GM23338 (cell line): ENCODE measurements at regions not wholly inside any gene's neighbourhood (a gene's known extent, or its start where the extent isn't known, plus 50 kb on each side); places are given as distances from the start of the nearest gene placed in this dataset.

Source experiments
- ATAC-seq: fragments of 200-7000 bp; cut with Tn5 transposase; 3 replicates; pipeline ENCODE4 v1.9.1; 2020
- DNase-seq: peaks from one replicate; pipeline ENCODE4 v3.0.0-alpha.2; 2015; ENCODE audit warnings: low spot score
- H2AFZ ChIP-seq: fragments of 200-600 bp; sonication (generic); 2 replicates; pipeline ENCODE4 v1.8.0; 2016; ENCODE audit warnings: antibody characterized with exemption, mild to moderate bottlenecking, moderate library complexity
- H3F3A ChIP-seq: fragments of 200-600 bp; sonication (generic); replicated peaks from 2 replicates; pipeline ENCODE4 v1.8.0; 2017; ENCODE audit warnings: antibody characterized with exemption, mixed run types, low read depth
- H3K27ac ChIP-seq: fragments of 200-600 bp; sonication (generic); 2 replicates; pipeline ENCODE4 v1.6.1; 2016; ENCODE audit warnings: low read depth
- H3K27me3 ChIP-seq: fragments of 200-600 bp; sonication (generic); 2 replicates; pipeline ENCODE4 v1.8.0; 2016; ENCODE audit warnings: mild to moderate bottlenecking, mixed run types, moderate library complexity; ENCODE audit not compliant: insufficient read depth
- H3K36me3 ChIP-seq: fragments of 200-600 bp; sonication (generic); 2 replicates; pipeline ENCODE4 v1.8.0; 2016; ENCODE audit warnings: mild to moderate bottlenecking; ENCODE audit not compliant: insufficient read depth
- H3K4me1 ChIP-seq: fragments of 200-600 bp; sonication (generic); 2 replicates; pipeline ENCODE4 v1.8.0; 2016; ENCODE audit warnings: mild to moderate bottlenecking, moderate library complexity; ENCODE audit not compliant: insufficient read depth
- H3K4me2 ChIP-seq: fragments of 200-600 bp; sonication (generic); 2 replicates; pipeline ENCODE4 v1.7.1; 2017; ENCODE audit warnings: mixed run types
- H3K4me3 ChIP-seq: fragments of 200-600 bp; sonication (generic); 2 replicates; pipeline ENCODE4 v1.6.1; 2016; ENCODE audit warnings: mixed run types
- H3K79me2 ChIP-seq: fragments of 200-600 bp; sonication (generic); replicated peaks from 2 replicates; pipeline ENCODE4 v1.8.0; 2017; ENCODE audit warnings: mild to moderate bottlenecking; ENCODE audit not compliant: insufficient read depth
- H3K9me2 ChIP-seq: fragments of 200-600 bp; sonication (generic); 2 replicates; pipeline ENCODE4 v1.8.0; 2017; ENCODE audit not compliant: insufficient read depth
- H4K20me1 ChIP-seq: fragments of 200-600 bp; sonication (generic); replicated peaks from 2 replicates; pipeline ENCODE4 v1.8.0; 2017; ENCODE audit warnings: mild to moderate bottlenecking; ENCODE audit not compliant: insufficient read depth
- H3K27ac Mint-ChIP-seq: 2 replicates; pipeline ENCODE4 v1.8.0; 2020; ENCODE audit warnings: inconsistent platforms, mild to moderate bottlenecking, moderate library complexity, mixed read lengths
- H3K27me3 Mint-ChIP-seq: 3 replicates; pipeline ENCODE4 v1.8.0; 2022; ENCODE audit warnings: low read depth, mild to moderate bottlenecking, moderate library complexity, mixed read lengths, inconsistent platforms; ENCODE audit not compliant: insufficient read depth, poor library complexity
- H3K36me3 Mint-ChIP-seq: 3 replicates; pipeline ENCODE4 v1.8.0; 2021; ENCODE audit warnings: low read depth, mild to moderate bottlenecking, inconsistent platforms, moderate library complexity, mixed read lengths
- H3K4me1 Mint-ChIP-seq: 3 replicates; pipeline ENCODE4 v1.8.0; 2020; ENCODE audit warnings: mild to moderate bottlenecking, inconsistent platforms, mixed read lengths
- H3K4me3 Mint-ChIP-seq: 3 replicates; pipeline ENCODE4 v1.8.0; 2021; ENCODE audit warnings: moderate library complexity, mild to moderate bottlenecking, inconsistent platforms, mixed read lengths
- H3K9me3 Mint-ChIP-seq: 3 replicates; pipeline ENCODE4 v1.8.0; 2020; ENCODE audit warnings: moderate library complexity, mild to moderate bottlenecking, inconsistent platforms, mixed read lengths
- CREB1 ChIP-seq: fragments of 250-450 bp; sonication (Bioruptor Pico); IDR thresholded peaks from 2 replicates; pipeline ENCODE4 v1.5.0; 2020; ENCODE audit warnings: low read depth, mild to moderate bottlenecking, moderate library complexity
- EZH2 ChIP-seq: fragments of 200-600 bp; sonication (generic); IDR thresholded peaks from one replicate; pipeline ENCODE4 v1.8.0; 2017; ENCODE audit warnings: antibody characterized with exemption, mild to moderate bottlenecking, low read depth; ENCODE audit not compliant: unreplicated experiment
- EZH2phosphoT487 ChIP-seq: fragments of 200-600 bp; sonication (generic); IDR thresholded peaks from one replicate; pipeline ENCODE4 v1.8.1; 2018; ENCODE audit warnings: antibody characterized with exemption; ENCODE audit not compliant: unreplicated experiment
- JUNB ChIP-seq: IDR thresholded peaks from one replicate; pipeline ENCODE4 v1.6.1; 2016; ENCODE audit warnings: antibody characterized with exemption; ENCODE audit not compliant: unreplicated experiment
- NANOG ChIP-seq: IDR thresholded peaks from 2 replicates; pipeline ENCODE4 v1.6.1; 2016; ENCODE audit warnings: antibody characterized with exemption, borderline replicate concordance
- POLR2AphosphoS5 ChIP-seq: IDR thresholded peaks from 2 replicates; pipeline ENCODE4 v1.6.1; 2016; ENCODE audit warnings: antibody characterized with exemption, low read depth
- STAT1 ChIP-seq: IDR thresholded peaks from one replicate; pipeline ENCODE4 v1.6.1; 2016; ENCODE audit warnings: antibody characterized with exemption; ENCODE audit not compliant: unreplicated experiment
- ZNF114 ChIP-seq: fragments of 250-450 bp; sonication (Bioruptor Pico); IDR thresholded peaks from 2 replicates; pipeline ENCODE4 v1.5.0; 2020; ENCODE audit warnings: mild to moderate bottlenecking, moderate library complexity
- ZNF331 ChIP-seq: fragments of 250-450 bp; sonication (Bioruptor Pico); IDR thresholded peaks from 2 replicates; pipeline ENCODE4 v1.5.0; 2020; ENCODE audit warnings: low read depth, mild to moderate bottlenecking, moderate library complexity
- TF ChIP-seq, protein P1 (sequence below), 2 experiments: fragments of 200-600 bp in 1 of 2; sonication (generic) in 1 of 2; conservative IDR thresholded peaks; 2 replicates each; pipeline versions ENCODE4 v1.5.1 to v1.6.1; 2016 to 2017; ENCODE audit warnings: antibody characterized with exemption in 2 of 2, low read depth in 2 of 2, mild to moderate bottlenecking in 2 of 2, moderate library complexity in 1 of 2
- TF ChIP-seq, protein P2 (sequence below): fragments of 250-450 bp; sonication (Bioruptor Pico); IDR thresholded peaks from 2 replicates; pipeline ENCODE4 v1.5.0; 2020; ENCODE audit warnings: mild to moderate bottlenecking, moderate library complexity
- TF ChIP-seq, protein P3 (sequence below): IDR thresholded peaks from one replicate; pipeline ENCODE4 v1.6.1; 2018; ENCODE audit warnings: antibody characterized with exemption; ENCODE audit not compliant: unreplicated experiment
- TF ChIP-seq, protein P4 (sequence below): IDR thresholded peaks from 2 replicates; pipeline ENCODE4 v1.6.1; 2016; ENCODE audit warnings: antibody characterized with exemption

DNA sequence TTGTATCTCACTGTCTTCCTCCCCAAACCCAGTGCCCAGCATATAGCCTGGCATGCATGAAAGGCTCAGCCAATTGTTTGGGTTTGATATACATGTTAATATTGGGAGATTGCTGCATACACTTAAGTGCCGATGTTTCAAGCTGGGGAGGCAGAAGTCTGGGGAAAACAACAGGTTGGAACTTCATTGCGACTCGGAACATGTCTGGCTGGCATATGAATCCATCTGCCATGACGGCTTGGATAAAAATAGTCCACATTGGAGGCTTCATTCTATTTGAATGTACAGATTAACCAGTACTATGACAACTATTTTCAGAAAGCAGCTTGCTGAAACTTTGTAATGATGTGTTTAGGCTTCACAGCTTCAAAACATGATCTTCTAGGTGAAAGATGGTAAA lies 261.0 kb downstream of the CDH26 start:
- TF ChIP-seq ZNF331 = no peak
- TF ChIP-seq NANOG = no peak
- no peak for TF ChIP-seq ZNF114
- no peak for TF ChIP-seq STAT1
- no peak for TF ChIP-seq EZH2phosphoT487
- TF ChIP-seq, protein P1, sequence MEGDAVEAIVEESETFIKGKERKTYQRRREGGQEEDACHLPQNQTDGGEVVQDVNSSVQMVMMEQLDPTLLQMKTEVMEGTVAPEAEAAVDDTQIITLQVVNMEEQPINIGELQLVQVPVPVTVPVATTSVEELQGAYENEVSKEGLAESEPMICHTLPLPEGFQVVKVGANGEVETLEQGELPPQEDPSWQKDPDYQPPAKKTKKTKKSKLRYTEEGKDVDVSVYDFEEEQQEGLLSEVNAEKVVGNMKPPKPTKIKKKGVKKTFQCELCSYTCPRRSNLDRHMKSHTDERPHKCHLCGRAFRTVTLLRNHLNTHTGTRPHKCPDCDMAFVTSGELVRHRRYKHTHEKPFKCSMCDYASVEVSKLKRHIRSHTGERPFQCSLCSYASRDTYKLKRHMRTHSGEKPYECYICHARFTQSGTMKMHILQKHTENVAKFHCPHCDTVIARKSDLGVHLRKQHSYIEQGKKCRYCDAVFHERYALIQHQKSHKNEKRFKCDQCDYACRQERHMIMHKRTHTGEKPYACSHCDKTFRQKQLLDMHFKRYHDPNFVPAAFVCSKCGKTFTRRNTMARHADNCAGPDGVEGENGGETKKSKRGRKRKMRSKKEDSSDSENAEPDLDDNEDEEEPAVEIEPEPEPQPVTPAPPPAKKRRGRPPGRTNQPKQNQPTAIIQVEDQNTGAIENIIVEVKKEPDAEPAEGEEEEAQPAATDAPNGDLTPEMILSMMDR (conservative IDR thresholded peaks at IDR 0.05; ENCODE audit: low read depth in 2 of 2) = no peak
- TF ChIP-seq CREB1 = no peak
- TF ChIP-seq, protein P2, sequence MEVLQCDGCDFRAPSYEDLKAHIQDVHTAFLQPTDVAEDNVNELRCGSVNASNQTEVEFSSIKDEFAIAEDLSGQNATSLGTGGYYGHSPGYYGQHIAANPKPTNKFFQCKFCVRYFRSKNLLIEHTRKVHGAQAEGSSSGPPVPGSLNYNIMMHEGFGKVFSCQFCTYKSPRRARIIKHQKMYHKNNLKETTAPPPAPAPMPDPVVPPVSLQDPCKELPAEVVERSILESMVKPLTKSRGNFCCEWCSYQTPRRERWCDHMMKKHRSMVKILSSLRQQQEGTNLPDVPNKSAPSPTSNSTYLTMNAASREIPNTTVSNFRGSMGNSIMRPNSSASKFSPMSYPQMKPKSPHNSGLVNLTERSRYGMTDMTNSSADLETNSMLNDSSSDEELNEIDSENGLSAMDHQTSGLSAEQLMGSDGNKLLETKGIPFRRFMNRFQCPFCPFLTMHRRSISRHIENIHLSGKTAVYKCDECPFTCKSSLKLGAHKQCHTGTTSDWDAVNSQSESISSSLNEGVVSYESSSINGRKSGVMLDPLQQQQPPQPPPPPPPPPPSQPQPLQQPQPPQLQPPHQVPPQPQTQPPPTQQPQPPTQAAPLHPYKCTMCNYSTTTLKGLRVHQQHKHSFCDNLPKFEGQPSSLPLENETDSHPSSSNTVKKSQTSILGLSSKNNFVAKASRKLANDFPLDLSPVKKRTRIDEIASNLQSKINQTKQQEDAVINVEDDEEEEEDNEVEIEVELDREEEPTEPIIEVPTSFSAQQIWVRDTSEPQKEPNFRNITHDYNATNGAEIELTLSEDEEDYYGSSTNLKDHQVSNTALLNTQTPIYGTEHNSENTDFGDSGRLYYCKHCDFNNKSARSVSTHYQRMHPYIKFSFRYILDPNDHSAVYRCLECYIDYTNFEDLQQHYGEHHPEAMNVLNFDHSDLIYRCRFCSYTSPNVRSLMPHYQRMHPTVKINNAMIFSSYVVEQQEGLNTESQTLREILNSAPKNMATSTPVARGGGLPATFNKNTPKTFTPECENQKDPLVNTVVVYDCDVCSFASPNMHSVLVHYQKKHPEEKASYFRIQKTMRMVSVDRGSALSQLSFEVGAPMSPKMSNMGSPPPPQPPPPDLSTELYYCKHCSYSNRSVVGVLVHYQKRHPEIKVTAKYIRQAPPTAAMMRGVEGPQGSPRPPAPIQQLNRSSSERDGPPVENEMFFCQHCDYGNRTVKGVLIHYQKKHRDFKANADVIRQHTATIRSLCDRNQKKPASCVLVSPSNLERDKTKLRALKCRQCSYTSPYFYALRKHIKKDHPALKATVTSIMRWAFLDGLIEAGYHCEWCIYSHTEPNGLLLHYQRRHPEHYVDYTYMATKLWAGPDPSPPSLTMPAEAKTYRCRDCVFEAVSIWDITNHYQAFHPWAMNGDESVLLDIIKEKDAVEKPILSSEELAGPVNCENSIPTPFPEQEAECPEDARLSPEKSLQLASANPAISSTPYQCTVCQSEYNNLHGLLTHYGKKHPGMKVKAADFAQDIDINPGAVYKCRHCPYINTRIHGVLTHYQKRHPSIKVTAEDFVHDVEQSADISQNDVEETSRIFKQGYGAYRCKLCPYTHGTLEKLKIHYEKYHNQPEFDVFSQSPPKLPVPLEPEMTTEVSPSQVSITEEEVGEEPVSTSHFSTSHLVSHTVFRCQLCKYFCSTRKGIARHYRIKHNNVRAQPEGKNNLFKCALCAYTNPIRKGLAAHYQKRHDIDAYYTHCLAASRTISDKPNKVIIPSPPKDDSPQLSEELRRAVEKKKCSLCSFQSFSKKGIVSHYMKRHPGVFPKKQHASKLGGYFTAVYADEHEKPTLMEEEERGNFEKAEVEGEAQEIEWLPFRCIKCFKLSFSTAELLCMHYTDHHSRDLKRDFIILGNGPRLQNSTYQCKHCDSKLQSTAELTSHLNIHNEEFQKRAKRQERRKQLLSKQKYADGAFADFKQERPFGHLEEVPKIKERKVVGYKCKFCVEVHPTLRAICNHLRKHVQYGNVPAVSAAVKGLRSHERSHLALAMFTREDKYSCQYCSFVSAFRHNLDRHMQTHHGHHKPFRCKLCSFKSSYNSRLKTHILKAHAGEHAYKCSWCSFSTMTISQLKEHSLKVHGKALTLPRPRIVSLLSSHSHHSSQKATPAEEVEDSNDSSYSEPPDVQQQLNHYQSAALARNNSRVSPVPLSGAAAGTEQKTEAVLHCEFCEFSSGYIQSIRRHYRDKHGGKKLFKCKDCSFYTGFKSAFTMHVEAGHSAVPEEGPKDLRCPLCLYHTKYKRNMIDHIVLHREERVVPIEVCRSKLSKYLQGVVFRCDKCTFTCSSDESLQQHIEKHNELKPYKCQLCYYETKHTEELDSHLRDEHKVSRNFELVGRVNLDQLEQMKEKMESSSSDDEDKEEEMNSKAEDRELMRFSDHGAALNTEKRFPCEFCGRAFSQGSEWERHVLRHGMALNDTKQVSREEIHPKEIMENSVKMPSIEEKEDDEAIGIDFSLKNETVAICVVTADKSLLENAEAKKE (CRISPR knock-in tag) = no peak
- TF ChIP-seq, protein P3, sequence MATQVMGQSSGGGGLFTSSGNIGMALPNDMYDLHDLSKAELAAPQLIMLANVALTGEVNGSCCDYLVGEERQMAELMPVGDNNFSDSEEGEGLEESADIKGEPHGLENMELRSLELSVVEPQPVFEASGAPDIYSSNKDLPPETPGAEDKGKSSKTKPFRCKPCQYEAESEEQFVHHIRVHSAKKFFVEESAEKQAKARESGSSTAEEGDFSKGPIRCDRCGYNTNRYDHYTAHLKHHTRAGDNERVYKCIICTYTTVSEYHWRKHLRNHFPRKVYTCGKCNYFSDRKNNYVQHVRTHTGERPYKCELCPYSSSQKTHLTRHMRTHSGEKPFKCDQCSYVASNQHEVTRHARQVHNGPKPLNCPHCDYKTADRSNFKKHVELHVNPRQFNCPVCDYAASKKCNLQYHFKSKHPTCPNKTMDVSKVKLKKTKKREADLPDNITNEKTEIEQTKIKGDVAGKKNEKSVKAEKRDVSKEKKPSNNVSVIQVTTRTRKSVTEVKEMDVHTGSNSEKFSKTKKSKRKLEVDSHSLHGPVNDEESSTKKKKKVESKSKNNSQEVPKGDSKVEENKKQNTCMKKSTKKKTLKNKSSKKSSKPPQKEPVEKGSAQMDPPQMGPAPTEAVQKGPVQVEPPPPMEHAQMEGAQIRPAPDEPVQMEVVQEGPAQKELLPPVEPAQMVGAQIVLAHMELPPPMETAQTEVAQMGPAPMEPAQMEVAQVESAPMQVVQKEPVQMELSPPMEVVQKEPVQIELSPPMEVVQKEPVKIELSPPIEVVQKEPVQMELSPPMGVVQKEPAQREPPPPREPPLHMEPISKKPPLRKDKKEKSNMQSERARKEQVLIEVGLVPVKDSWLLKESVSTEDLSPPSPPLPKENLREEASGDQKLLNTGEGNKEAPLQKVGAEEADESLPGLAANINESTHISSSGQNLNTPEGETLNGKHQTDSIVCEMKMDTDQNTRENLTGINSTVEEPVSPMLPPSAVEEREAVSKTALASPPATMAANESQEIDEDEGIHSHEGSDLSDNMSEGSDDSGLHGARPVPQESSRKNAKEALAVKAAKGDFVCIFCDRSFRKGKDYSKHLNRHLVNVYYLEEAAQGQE = no peak
- TF ChIP-seq EZH2 = no peak
- no peak for TF ChIP-seq JUNB
- TF ChIP-seq, protein P4, sequence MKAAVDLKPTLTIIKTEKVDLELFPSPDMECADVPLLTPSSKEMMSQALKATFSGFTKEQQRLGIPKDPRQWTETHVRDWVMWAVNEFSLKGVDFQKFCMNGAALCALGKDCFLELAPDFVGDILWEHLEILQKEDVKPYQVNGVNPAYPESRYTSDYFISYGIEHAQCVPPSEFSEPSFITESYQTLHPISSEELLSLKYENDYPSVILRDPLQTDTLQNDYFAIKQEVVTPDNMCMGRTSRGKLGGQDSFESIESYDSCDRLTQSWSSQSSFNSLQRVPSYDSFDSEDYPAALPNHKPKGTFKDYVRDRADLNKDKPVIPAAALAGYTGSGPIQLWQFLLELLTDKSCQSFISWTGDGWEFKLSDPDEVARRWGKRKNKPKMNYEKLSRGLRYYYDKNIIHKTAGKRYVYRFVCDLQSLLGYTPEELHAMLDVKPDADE = no peak
- no peak for TF ChIP-seq POLR2AphosphoS5
- Histone ChIP-seq H3K27ac (no peak overlapping the region), H2AFZ (no peak overlapping the region), H3K36me3 (no peaks in the 10 kb centered on the region), H3K9me2 (no peaks in the 10 kb centered on the region), H3K79me2 (no peaks in the 10 kb centered on the region), H4K20me1 (no peaks in the 10 kb centered on the region), H3K27me3 (no peaks in the 10 kb centered on the region), H3F3A (no peaks in the 10 kb centered on the region), H3K4me1 (no peaks in the 10 kb centered on the region), H3K4me2 (no peak overlapping the region), H3K4me3 (no peak overlapping the region)
- H3K36me3 Mint-ChIP-seq = no peaks in the 10 kb centered on the region; the same call in 2 of the 3 replicates
- DNase-seq (no peak), ATAC-seq (no peak)
- no peaks in the 10 kb centered on the region for H3K4me1 Mint-ChIP-seq
- no peak overlapping the region for H3K4me3 Mint-ChIP-seq
- H3K9me3 Mint-ChIP-seq = no peaks in the 10 kb centered on the region; the same call in 2 of the 3 replicates
- H3K27me3 Mint-ChIP-seq = peaks cover 3% of the 10 kb centered on the region
- no peak overlapping the region for H3K27ac Mint-ChIP-seq
